GM12878 (cell line): ENCODE measurements at regions not wholly inside any gene's neighbourhood (a gene's known extent, or its start where the extent isn't known, plus 50 kb on each side); places are given as distances from the start of the nearest gene placed in this dataset.

ENCODE experiments used
- ATAC-seq: fragments of 200-7000 bp; cut with Tn5 transposase; 3 replicates; pipeline ENCODE4 v1.9.1; 2020; ENCODE audit warnings: mild to moderate bottlenecking, moderate library complexity
- BruUV-seq: library from RNA; stranded (reverse); fragments of 400-500 nt; replicated peaks from 2 replicates; lab custom pipeline; 2021; lab: Mats Ljungman, UMichigan
- CTCF ChIA-PET: fragments of 300-600 bp; sonication (Branson Sonifier 250); formaldehyde crosslinking; extraction: SDS; loops from one replicate; lab custom pipeline; 2021; ENCODE audit warnings: inconsistent platforms; lab: Yijun Ruan, JAX
- POLR2A ChIA-PET: fragments of 350-600 bp; formaldehyde crosslinking; extraction: SDS; loops from one replicate; lab custom pipeline; 2021; ENCODE audit warnings: inconsistent platforms; lab: Charles Lee
- RAD21 ChIA-PET: fragments of 300-600 bp; sonication (Branson Sonifier 250); formaldehyde crosslinking; loops from one replicate; lab custom pipeline; 2023; ENCODE audit warnings: antibody characterized with exemption; ENCODE audit not compliant: unreplicated experiment; lab: Charles Lee
- SMC1A ChIA-PET: fragments of 300-600 bp; sonication (Branson Sonifier 250); formaldehyde crosslinking; loops from one replicate; lab custom pipeline; 2023; ENCODE audit not compliant: unreplicated experiment, uncharacterized antibody; lab: Charles Lee
- DNase-seq: peaks from one replicate; pipeline ENCODE4 v3.0.0-alpha.2; 2011; ENCODE audit warnings: low read depth, low spot score
- FAIRE-seq: peaks from 3 replicates; lab custom pipeline; 2011; peaks lifted over from hg19 to GRCh38; lab: Jason Lieb, UNC
- H2AFZ ChIP-seq: 2 replicates; pipeline ENCODE4 v1.6.0; 2011; ENCODE audit warnings: low read depth, low read length, control low read depth; ENCODE audit not compliant: control insufficient read depth
- H3K27ac ChIP-seq: 2 replicates; pipeline ENCODE4 v1.5.1; 2011; ENCODE audit warnings: control low read depth; ENCODE audit not compliant: control insufficient read depth, insufficient read depth
- H3K27me3 ChIP-seq, 2 experiments: replicated peaks in 1 of 2; 2 replicates each; pipeline versions ENCODE4 v1.6.0 to v1.6.1; 2011; ENCODE audit warnings: low read length in 1 of 2; ENCODE audit not compliant: control insufficient read depth in 2 of 2, insufficient read depth in 2 of 2
- H3K36me3 ChIP-seq, 2 experiments: 2 replicates each; pipeline ENCODE4 v1.5.1; 2011; ENCODE audit warnings: low read length in 1 of 2; ENCODE audit not compliant: control insufficient read depth in 2 of 2, insufficient read depth in 2 of 2
- H3K4me1 ChIP-seq: 2 replicates; pipeline ENCODE4 v1.6.1; 2011; ENCODE audit warnings: mild to moderate bottlenecking, low read length, moderate library complexity, mixed read lengths; ENCODE audit not compliant: control insufficient read depth, insufficient read depth
- H3K4me2 ChIP-seq: 2 replicates; pipeline ENCODE4 v1.6.0; 2011; ENCODE audit warnings: control low read depth; ENCODE audit not compliant: control insufficient read depth, insufficient read depth
- H3K4me3 ChIP-seq: fragments of 200-600 bp; sonication (generic); 2 replicates; pipeline ENCODE4 v1.5.1; 2016
- H3K79me2 ChIP-seq: 2 replicates; pipeline ENCODE4 v1.6.0; 2011; ENCODE audit warnings: low read length; ENCODE audit not compliant: control insufficient read depth, insufficient read depth
- H3K9ac ChIP-seq: 2 replicates; pipeline ENCODE4 v1.8.0; 2011; ENCODE audit warnings: low read length, control low read depth, mixed read lengths; ENCODE audit not compliant: control insufficient read depth, insufficient read depth
- H3K9me3 ChIP-seq: replicated peaks from 3 replicates; pipeline ENCODE4 v1.5.1; 2011; ENCODE audit warnings: mild to moderate bottlenecking, low read length; ENCODE audit not compliant: control insufficient read depth, insufficient read depth
- H4K20me1 ChIP-seq: 2 replicates; pipeline ENCODE4 v1.6.0; 2011; ENCODE audit not compliant: control insufficient read depth, insufficient read depth
- ASH2L ChIP-seq: fragments of 300-600, 200-600 bp; sonication (generic); IDR thresholded peaks from 2 replicates; pipeline ENCODE4 v1.6.1; 2017; ENCODE audit warnings: low read depth, mild to moderate bottlenecking, borderline replicate concordance
- HDGF ChIP-seq: fragments of 450-650 bp; IDR thresholded peaks from 2 replicates; pipeline ENCODE4 v1.6.1; 2016; ENCODE audit warnings: antibody characterized with exemption
- POLR2AphosphoS5 ChIP-seq: IDR thresholded peaks from 2 replicates; pipeline ENCODE4 v1.6.1; 2011; ENCODE audit warnings: mild to moderate bottlenecking, low read length, inconsistent platforms
- RFX5 ChIP-seq: IDR thresholded peaks from 2 replicates; pipeline ENCODE4 v1.6.1; 2011; ENCODE audit warnings: low read depth, low read length, improper control_type of control experiment
- SMARCA5 ChIP-seq: fragments of 450-650 bp; IDR thresholded peaks from 2 replicates; pipeline ENCODE4 v1.6.1; 2017; ENCODE audit warnings: mild to moderate bottlenecking
- SREBF1 ChIP-seq: IDR thresholded peaks from 2 replicates; pipeline ENCODE4 v1.6.1; 2012; ENCODE audit warnings: mild to moderate bottlenecking, low read length
- YY1 ChIP-seq: IDR thresholded peaks from 2 replicates; pipeline ENCODE4 v1.6.1; 2011; ENCODE audit warnings: low read depth, mild to moderate bottlenecking, low read length
- ZNF622 ChIP-seq: fragments of 450-650 bp; IDR thresholded peaks from 2 replicates; pipeline ENCODE4 v1.6.1; 2017; ENCODE audit warnings: mild to moderate bottlenecking, inconsistent platforms
- WGBS: methylation state at CpG from one replicate; pipeline ENCODE4 v1.1.6; 2016; ENCODE audit warnings: low lambda C conversion rate; ENCODE audit not compliant: insufficient replicate concordance, insufficient coverage; ENCODE audit errors: missing lambda C conversion rate; 5-methylcytosine and 5-hydroxymethylcytosine counted together
- in situ Hi-C: fragments of 300-500 bp; cut with MboI; formaldehyde crosslinking; loops from 9 replicates; pipeline ENCODE4 v1.14.3; 2018; ENCODE audit warnings: mixed read lengths
- intact Hi-C: fragments of 100-400 bp; cut with micrococcal nuclease; formaldehyde crosslinking; loops from one replicate; pipeline ENCODE4 v1.14.2; 2022; ENCODE audit not compliant: unreplicated experiment
- TF ChIP-seq, protein P1 (sequence below): fragments of 450-650 bp; IDR thresholded peaks from 2 replicates; pipeline ENCODE4 v1.6.1; 2016; ENCODE audit warnings: mild to moderate bottlenecking
- TF ChIP-seq, protein P2 (sequence below): fragments of 450-650 bp; IDR thresholded peaks from 2 replicates; pipeline ENCODE4 v1.6.1; 2014; ENCODE audit warnings: mild to moderate bottlenecking
- TF ChIP-seq, protein P3 (sequence below): IDR thresholded peaks from 2 replicates; pipeline ENCODE4 v1.6.1; 2012; ENCODE audit warnings: low read depth, low read length, improper control_type of control experiment

DNA sequence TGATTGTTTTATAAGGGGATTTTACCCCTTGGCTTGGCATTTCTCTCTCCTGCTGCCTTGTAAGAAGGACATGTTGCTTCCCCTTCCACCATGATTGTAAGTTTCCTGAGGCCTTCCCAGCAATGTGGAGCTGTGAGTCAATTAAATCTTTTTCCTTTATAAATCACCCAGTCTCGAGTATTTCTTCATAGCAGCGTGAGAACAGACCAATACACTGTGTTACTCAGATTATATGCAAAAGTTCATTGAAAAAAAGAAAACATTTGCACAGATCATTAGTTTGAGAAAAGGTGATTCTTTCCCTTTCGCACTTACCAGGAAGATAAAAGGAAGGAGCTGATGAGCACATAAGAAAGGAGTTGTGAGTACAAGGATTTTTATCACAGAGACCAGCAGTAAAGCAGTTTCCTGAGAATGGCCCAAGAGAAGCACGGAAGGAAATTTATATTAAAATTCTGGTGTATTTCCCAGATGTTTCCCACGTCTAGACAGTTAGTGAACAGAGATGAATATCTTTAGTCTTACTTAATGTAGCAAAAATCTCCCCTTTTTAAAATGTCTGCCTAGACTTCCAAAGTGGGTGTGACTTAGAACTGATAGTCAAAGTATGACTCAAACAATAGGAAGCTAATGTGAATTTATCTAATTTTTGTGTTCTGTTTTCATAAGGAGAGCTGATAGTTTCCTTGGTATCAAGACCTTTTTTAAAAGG is 431.8 kb upstream of the SGCG start:
- DNase-seq = no peak
- ChIA-PET RAD21 (no interaction called here), SMC1A (interaction anchor here (0.6 kb wide), 1 partner anchor 1111 kb away, joined by 3 read pairs; no protein-coding TSS in a partner anchor), POLR2A (no interaction called here), CTCF (interaction anchor here (1.2 kb wide), 1 partner anchor 15 kb away, joined by 3 read pairs; no protein-coding TSS in a partner anchor)
- intact Hi-C loops (no loop called here), in situ Hi-C loops (no loop called here)
- Histone ChIP-seq H3K27me3 (no peaks in the 10 kb centered on the region), H3K4me3 (no peak overlapping the region), H4K20me1 (no peaks in the 10 kb centered on the region), H3K79me2 (no peaks in the 10 kb centered on the region), H3K9ac (no peak overlapping the region), H3K9me3 (no peaks in the 10 kb centered on the region), H2AFZ (no peak overlapping the region), H3K4me2 (no peak overlapping the region), H3K36me3 (no peaks in the 10 kb centered on the region), H3K4me1 (no peaks in the 10 kb centered on the region), H3K27ac (no peak overlapping the region)
- 1% methylated on average over 5 of the region's 5 CpGs for WGBS
- ATAC-seq = no peak
- BruUV-seq = no TSS peak
- no peak for FAIRE-seq
- TF ChIP-seq POLR2AphosphoS5 (no peak), ASH2L (no peak), SMARCA5 (no peak), YY1 (no peak), HDGF (no peak), RFX5 (no peak), SREBF1 (no peak), ZNF622 (no peak)
- TF ChIP-seq, protein P1, sequence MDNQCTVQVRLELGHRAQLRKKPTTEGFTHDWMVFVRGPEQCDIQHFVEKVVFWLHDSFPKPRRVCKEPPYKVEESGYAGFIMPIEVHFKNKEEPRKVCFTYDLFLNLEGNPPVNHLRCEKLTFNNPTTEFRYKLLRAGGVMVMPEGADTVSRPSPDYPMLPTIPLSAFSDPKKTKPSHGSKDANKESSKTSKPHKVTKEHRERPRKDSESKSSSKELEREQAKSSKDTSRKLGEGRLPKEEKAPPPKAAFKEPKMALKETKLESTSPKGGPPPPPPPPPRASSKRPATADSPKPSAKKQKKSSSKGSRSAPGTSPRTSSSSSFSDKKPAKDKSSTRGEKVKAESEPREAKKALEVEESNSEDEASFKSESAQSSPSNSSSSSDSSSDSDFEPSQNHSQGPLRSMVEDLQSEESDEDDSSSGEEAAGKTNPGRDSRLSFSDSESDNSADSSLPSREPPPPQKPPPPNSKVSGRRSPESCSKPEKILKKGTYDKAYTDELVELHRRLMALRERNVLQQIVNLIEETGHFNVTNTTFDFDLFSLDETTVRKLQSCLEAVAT = no peak
- TF ChIP-seq, protein P2, sequence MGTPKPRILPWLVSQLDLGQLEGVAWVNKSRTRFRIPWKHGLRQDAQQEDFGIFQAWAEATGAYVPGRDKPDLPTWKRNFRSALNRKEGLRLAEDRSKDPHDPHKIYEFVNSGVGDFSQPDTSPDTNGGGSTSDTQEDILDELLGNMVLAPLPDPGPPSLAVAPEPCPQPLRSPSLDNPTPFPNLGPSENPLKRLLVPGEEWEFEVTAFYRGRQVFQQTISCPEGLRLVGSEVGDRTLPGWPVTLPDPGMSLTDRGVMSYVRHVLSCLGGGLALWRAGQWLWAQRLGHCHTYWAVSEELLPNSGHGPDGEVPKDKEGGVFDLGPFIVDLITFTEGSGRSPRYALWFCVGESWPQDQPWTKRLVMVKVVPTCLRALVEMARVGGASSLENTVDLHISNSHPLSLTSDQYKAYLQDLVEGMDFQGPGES = no peak
- TF ChIP-seq, protein P3, sequence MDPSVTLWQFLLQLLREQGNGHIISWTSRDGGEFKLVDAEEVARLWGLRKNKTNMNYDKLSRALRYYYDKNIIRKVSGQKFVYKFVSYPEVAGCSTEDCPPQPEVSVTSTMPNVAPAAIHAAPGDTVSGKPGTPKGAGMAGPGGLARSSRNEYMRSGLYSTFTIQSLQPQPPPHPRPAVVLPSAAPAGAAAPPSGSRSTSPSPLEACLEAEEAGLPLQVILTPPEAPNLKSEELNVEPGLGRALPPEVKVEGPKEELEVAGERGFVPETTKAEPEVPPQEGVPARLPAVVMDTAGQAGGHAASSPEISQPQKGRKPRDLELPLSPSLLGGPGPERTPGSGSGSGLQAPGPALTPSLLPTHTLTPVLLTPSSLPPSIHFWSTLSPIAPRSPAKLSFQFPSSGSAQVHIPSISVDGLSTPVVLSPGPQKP = no peak
